Parathyroid adenoma (tissue), 2 donors: ENCODE measurements at regions not wholly inside any gene's neighbourhood (a gene's known extent, or its start where the extent isn't known, plus 50 kb on each side); places are given as distances from the start of the nearest gene placed in this dataset.

Source experiments
- H2AFZ ChIP-seq: fragments of 300-600 bp; sonication (generic); one replicate; pipeline ENCODE4 v1.7.0; 2017; ENCODE audit warnings: antibody characterized with exemption, mild to moderate bottlenecking
- H3K27ac ChIP-seq: fragments of 300-600 bp; sonication (generic); one replicate; pipeline ENCODE4 v1.7.0; 2017
- H3K27me3 ChIP-seq: fragments of 300-600 bp; sonication (generic); one replicate; pipeline ENCODE4 v1.7.0; 2017; ENCODE audit warnings: low read length; ENCODE audit not compliant: control insufficient read depth, insufficient read depth
- H3K36me3 ChIP-seq: fragments of 300-600 bp; sonication (generic); one replicate; pipeline ENCODE4 v1.7.0; 2017; ENCODE audit warnings: low read length; ENCODE audit not compliant: control insufficient read depth, insufficient read depth
- H3K4me1 ChIP-seq: fragments of 300-600 bp; sonication (generic); one replicate; pipeline ENCODE4 v1.7.0; 2017; ENCODE audit warnings: control low read depth
- H3K4me2 ChIP-seq: fragments of 300-600 bp; sonication (generic); one replicate; pipeline ENCODE4 v1.7.0; 2017; ENCODE audit warnings: low read length
- H3K4me3 ChIP-seq: fragments of 300-600 bp; sonication (generic); one replicate; pipeline ENCODE4 v1.7.0; 2017; ENCODE audit warnings: low read depth, low read length
- H3K79me2 ChIP-seq: fragments of 300-600 bp; sonication (generic); one replicate; pipeline ENCODE4 v1.7.0; 2017; ENCODE audit warnings: control low read depth
- H3K9ac ChIP-seq: fragments of 300-600 bp; sonication (generic); one replicate; pipeline ENCODE4 v1.7.0; 2017; ENCODE audit warnings: mild to moderate bottlenecking
- H3K9me3 ChIP-seq: fragments of 300-600 bp; sonication (generic); one replicate; pipeline ENCODE4 v1.7.0; 2017; ENCODE audit warnings: low read length; ENCODE audit not compliant: control insufficient read depth
- CTCF ChIP-seq: fragments of 300-600 bp; sonication (generic); IDR thresholded peaks from one replicate; pipeline ENCODE4 v1.7.0; 2017; ENCODE audit warnings: antibody characterized with exemption, mild to moderate bottlenecking
- donor health status: primary hyperparathyroidism.

GRCh38 chr9:27668280-27668679, 95.0 kb upstream of the C9orf72 start:
- Histone ChIP-seq H3K27ac (no peak overlapping the region), H3K36me3 (no peaks in the 10 kb centered on the region), H3K4me2 (no peak overlapping the region), H3K27me3 (no peaks in the 10 kb centered on the region), H3K9ac (no peak overlapping the region), H2AFZ (no peak overlapping the region), H3K79me2 (no peaks in the 10 kb centered on the region), H3K4me3 (no peak overlapping the region), H3K4me1 (no peaks in the 10 kb centered on the region), H3K9me3 (no peaks in the 10 kb centered on the region)
- no peak for TF ChIP-seq CTCF

GRCh38 chr9:27671636-27672035, 98.4 kb upstream of the C9orf72 start:
- no peak overlapping the region for H3K27ac ChIP-seq
- H3K79me2 ChIP-seq, result no peaks in the 10 kb centered on the region
- TF ChIP-seq CTCF, result no peak
- H3K36me3 ChIP-seq, result no peaks in the 10 kb centered on the region
- H3K9me3 ChIP-seq, result no peaks in the 10 kb centered on the region
- H3K4me1 ChIP-seq, result no peaks in the 10 kb centered on the region
- H3K4me3 ChIP-seq, result no peak overlapping the region
- H3K27me3 ChIP-seq, result no peaks in the 10 kb centered on the region
- H2AFZ ChIP-seq, result no peak overlapping the region
- no peak overlapping the region for H3K4me2 ChIP-seq
- H3K9ac ChIP-seq, result no peak overlapping the region

DNA sequence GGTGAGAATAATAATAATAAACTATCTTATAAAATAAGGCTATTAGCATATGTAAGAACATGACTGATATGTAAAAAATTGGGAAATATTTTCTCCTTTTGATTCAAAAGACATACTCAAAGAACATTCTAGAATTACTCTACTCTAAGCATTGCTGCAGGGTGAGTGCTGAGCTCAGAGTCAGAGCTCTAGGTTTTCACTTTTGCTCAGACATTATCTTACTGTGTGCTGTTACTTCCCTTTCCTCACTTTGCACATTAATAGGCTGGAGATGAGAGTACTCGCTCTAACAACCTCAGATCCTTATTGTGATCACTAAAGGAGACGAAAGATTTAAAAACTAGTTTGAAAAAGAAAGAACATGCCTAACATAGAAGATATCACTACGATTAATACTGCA, 99.4 kb upstream of the C9orf72 start:
- no peaks in the 10 kb centered on the region for H3K27me3 ChIP-seq
- H3K36me3 ChIP-seq, result no peaks in the 10 kb centered on the region
- no peak overlapping the region for H3K9ac ChIP-seq
- no peaks in the 10 kb centered on the region for H3K9me3 ChIP-seq
- H3K4me2 ChIP-seq, result no peak overlapping the region
- no peak overlapping the region for H3K4me3 ChIP-seq
- no peaks in the 10 kb centered on the region for H3K79me2 ChIP-seq
- H2AFZ ChIP-seq, result no peak overlapping the region
- no peak for TF ChIP-seq CTCF
- H3K4me1 ChIP-seq, result no peaks in the 10 kb centered on the region
- H3K27ac ChIP-seq, result no peak overlapping the region

- H3K4me1 ChIP-seq, result no peaks in the 10 kb centered on the region
- no peaks in the 10 kb centered on the region for H3K9me3 ChIP-seq
- H3K27me3 ChIP-seq, result no peaks in the 10 kb centered on the region
- no peak overlapping the region for H3K4me3 ChIP-seq
- no peak overlapping the region for H2AFZ ChIP-seq
- H3K79me2 ChIP-seq, result no peaks in the 10 kb centered on the region
- TF ChIP-seq CTCF, result no peak
- H3K4me2 ChIP-seq, result no peak overlapping the region
- H3K36me3 ChIP-seq, result no peaks in the 10 kb centered on the region
- no peak overlapping the region for H3K27ac ChIP-seq
- H3K9ac ChIP-seq, result no peak overlapping the region
These were observed 100.4 kb upstream of the C9orf72 start for GRCh38 chr9:27673641-27674040.

GRCh38 chr9:27675354-27675753, 102.1 kb upstream of the C9orf72 start:
- no peaks in the 10 kb centered on the region for H3K9me3 ChIP-seq
- no peak overlapping the region for H3K4me3 ChIP-seq
- H3K27me3 ChIP-seq, result no peaks in the 10 kb centered on the region
- no peaks in the 10 kb centered on the region for H3K36me3 ChIP-seq
- H3K27ac ChIP-seq, result no peak overlapping the region
- H3K4me2 ChIP-seq, result no peak overlapping the region
- H3K9ac ChIP-seq, result no peak overlapping the region
- no peak for TF ChIP-seq CTCF
- H3K4me1 ChIP-seq, result no peaks in the 10 kb centered on the region
- no peaks in the 10 kb centered on the region for H3K79me2 ChIP-seq
- H2AFZ ChIP-seq, result no peak overlapping the region
